OCI-LY7 (cell line): ENCODE measurements at regions not wholly inside any gene's neighbourhood (a gene's known extent, or its start where the extent isn't known, plus 50 kb on each side); places are given as distances from the start of the nearest gene placed in this dataset.

ENCODE experiments used
- BruUV-seq: library from RNA; stranded (reverse); fragments of 400-500 nt; replicated peaks from 2 replicates; lab custom pipeline; 2021; lab: Mats Ljungman, UMichigan
- CTCF ChIA-PET: fragments of 300-600 bp; sonication (Branson Sonifier 250); formaldehyde crosslinking; loops from one replicate; lab custom pipeline; 2022; ENCODE audit warnings: antibody characterized with exemption; ENCODE audit not compliant: unreplicated experiment; lab: Charles Lee
- POLR2A ChIA-PET: fragments of 300-600 bp; sonication (Branson Sonifier 250); formaldehyde crosslinking; loops from one replicate; lab custom pipeline; 2022; ENCODE audit warnings: antibody characterized with exemption; lab: Charles Lee
- DNase-seq: peaks from one replicate; pipeline ENCODE4 v3.0.0-alpha.2; 2015; ENCODE audit warnings: low spot score
- H2AFZ ChIP-seq: fragments of 200-600 bp; sonication (generic), shearing (Covaris generic); 2 replicates; pipeline ENCODE4 v1.6.1; 2014; ENCODE audit warnings: mild to moderate bottlenecking, antibody characterized with exemption, low read length, moderate library complexity
- H3K27ac ChIP-seq: fragments of 200-600 bp; sonication (generic); 2 replicates; pipeline ENCODE4 v1.5.1; 2014; ENCODE audit warnings: mixed run types, low read depth, mild to moderate bottlenecking, moderate library complexity, low read length, inconsistent platforms; ENCODE audit not compliant: poor library complexity, severe bottlenecking
- H3K36me3 ChIP-seq: fragments of 200-600 bp; sonication (generic); 2 replicates; pipeline ENCODE4 v1.6.1; 2014; ENCODE audit warnings: mild to moderate bottlenecking, antibody characterized with exemption, low read length, moderate library complexity, mixed read lengths; ENCODE audit not compliant: insufficient read depth
- H3K4me1 ChIP-seq: fragments of 200-600 bp; sonication (generic); 2 replicates; pipeline ENCODE4 v1.5.1; 2014; ENCODE audit warnings: mild to moderate bottlenecking, low read length; ENCODE audit not compliant: insufficient read depth, poor library complexity, severe bottlenecking
- H3K4me2 ChIP-seq: fragments of 200-600 bp; sonication (generic); 2 replicates; pipeline ENCODE4 v1.6.1; 2014; ENCODE audit warnings: mild to moderate bottlenecking, low read length
- H3K4me3 ChIP-seq: fragments of 200-600 bp; sonication (generic); 2 replicates; pipeline ENCODE4 v1.5.1; 2014; ENCODE audit warnings: mild to moderate bottlenecking, low read depth, low read length; ENCODE audit not compliant: poor library complexity, severe bottlenecking
- H3K79me2 ChIP-seq: fragments of 200-600 bp; sonication (generic); 2 replicates; pipeline ENCODE4 v1.6.1; 2016; ENCODE audit warnings: low read depth, mild to moderate bottlenecking, low read length, moderate library complexity, mixed read lengths; ENCODE audit not compliant: insufficient read depth
- H3K9me2 ChIP-seq: fragments of 200-600 bp; sonication (generic); 2 replicates; pipeline ENCODE4 v1.6.1; 2016; ENCODE audit warnings: mild to moderate bottlenecking, low read length, mixed read lengths; ENCODE audit not compliant: insufficient read depth
- H3K9me3 ChIP-seq: fragments of 200-600 bp; sonication (generic); 2 replicates; pipeline ENCODE4 v1.6.1; 2014; ENCODE audit warnings: mild to moderate bottlenecking, mixed run types, low read length, mixed read lengths
- H4K20me1 ChIP-seq: fragments of 200-600 bp; sonication (generic); 2 replicates; pipeline ENCODE4 v1.6.1; 2014; ENCODE audit warnings: mild to moderate bottlenecking, antibody characterized with exemption, low read length, moderate library complexity, mixed read lengths; ENCODE audit not compliant: insufficient read depth
- CTCF ChIP-seq: fragments of 200-600 bp; sonication (generic); conservative IDR thresholded peaks from 2 replicates; pipeline ENCODE4 v1.5.1; 2014; ENCODE audit warnings: mild to moderate bottlenecking, antibody characterized with exemption, low read length, moderate library complexity, mixed read lengths
- EZH2phosphoT487 ChIP-seq: fragments of 200-600 bp; sonication (generic); IDR thresholded peaks from 2 replicates; pipeline ENCODE4 v1.6.1; 2018; ENCODE audit warnings: low read depth, borderline replicate concordance, mild to moderate bottlenecking, mixed run types, antibody characterized with exemption, low read length, moderate library complexity, mixed read lengths
- intact Hi-C: fragments of 100-400 bp; cut with micrococcal nuclease; formaldehyde crosslinking; loops from one replicate; pipeline ENCODE4 v1.10.0; 2022; ENCODE audit not compliant: unreplicated experiment

GRCh38 chr10:21205328-21205727 lies 308.2 kb upstream of the NEBL start:
- BruUV-seq: no TSS peak
- Histone ChIP-seq H3K27ac (no peak overlapping the region), H3K9me3 (no peaks in the 10 kb centered on the region), H3K9me2 (no peaks in the 10 kb centered on the region), H3K36me3 (no peaks in the 10 kb centered on the region), H4K20me1 (no peaks in the 10 kb centered on the region), H3K79me2 (no peaks in the 10 kb centered on the region), H2AFZ (no peak overlapping the region), H3K4me1 (no peaks in the 10 kb centered on the region), H3K4me2 (no peak overlapping the region), H3K4me3 (no peak overlapping the region)
- CTCF ChIA-PET: no interaction called here
- TF ChIP-seq CTCF (no peak), EZH2phosphoT487 (no peak)
- POLR2A ChIA-PET: interaction anchor here (0.8 kb wide), 1 partner anchor 9 kb away, joined by 3 read pairs; no protein-coding TSS in a partner anchor
- intact Hi-C loops: no loop called here
- DNase-seq: no peak

GRCh38 chr10:21203473-21204107 lies 306.5 kb upstream of the NEBL start:
- CTCF ChIA-PET: no interaction called here
- no peak overlapping the region for H2AFZ ChIP-seq

More at GRCh38 chr10:21203473-21204107, 306.5 kb upstream of the NEBL start:
- Histone ChIP-seq H3K36me3 (no peaks in the 10 kb centered on the region), H3K9me2 (no peaks in the 10 kb centered on the region), H3K4me2 (no peak overlapping the region), H3K79me2 (no peaks in the 10 kb centered on the region), H3K4me1 (no peaks in the 10 kb centered on the region), H3K27ac (no peak overlapping the region), H3K9me3 (no peaks in the 10 kb centered on the region), H4K20me1 (no peaks in the 10 kb centered on the region), H3K4me3 (no peak overlapping the region)
- BruUV-seq: no TSS peak
- intact Hi-C loops: no loop called here
- no peak for DNase-seq
- TF ChIP-seq EZH2phosphoT487 (no peak), CTCF (no peak)
- POLR2A ChIA-PET: interaction anchor here (0.6 kb wide), 1 partner anchor 608 kb away, joined by 3 read pairs; no protein-coding TSS in a partner anchor
